Prostate gland (tissue), 2 donors: ENCODE measurements at regions not wholly inside any gene's neighbourhood (a gene's known extent, or its start where the extent isn't known, plus 50 kb on each side); places are given as distances from the start of the nearest gene placed in this dataset.

Source experiments
- CTCF ChIP-seq, 4 experiments: fragments of 200-600 bp in 2 of 4; fragments of 450-650 bp in 2 of 4; sonication (generic) in 2 of 4; IDR thresholded peaks; 1 replicate in 3 of 4; 2 replicates in 1 of 4; pipeline ENCODE4 v1.5.1; 2016 to 2019; ENCODE audit warnings: antibody characterized with exemption in 4 of 4, mild to moderate bottlenecking in 2 of 4, moderate library complexity in 2 of 4
- POLR2A ChIP-seq: fragments of 450-650 bp; IDR thresholded peaks from one replicate; pipeline ENCODE4 v1.6.1; 2016; ENCODE audit warnings: antibody characterized with exemption, mild to moderate bottlenecking

DNA sequence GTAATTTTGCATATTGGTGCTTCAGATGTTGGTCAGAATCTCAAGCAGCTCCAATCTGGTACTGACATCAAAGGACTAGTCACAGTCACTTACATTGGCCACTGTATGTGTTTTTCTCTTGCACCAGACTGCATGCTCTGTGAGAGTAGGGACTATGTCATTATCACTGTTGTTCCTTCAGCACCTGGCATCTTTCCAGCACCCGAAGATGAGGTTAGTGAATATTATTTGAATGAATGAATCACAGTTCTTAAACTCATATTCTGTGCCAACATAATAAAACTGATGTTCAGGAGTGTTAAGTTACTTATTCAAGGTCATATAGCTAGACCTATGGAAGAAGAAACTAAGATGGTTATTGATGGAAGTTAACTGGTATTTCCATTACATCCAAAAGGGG, 204.5 kb upstream of the TBX3 start:
- TF ChIP-seq CTCF (IDR thresholded peaks at IDR 0.05): no peak
- TF ChIP-seq POLR2A: no peak
